GM12878 (cell line): ENCODE measurements at regions not wholly inside any gene's neighbourhood (a gene's known extent, or its start where the extent isn't known, plus 50 kb on each side); places are given as distances from the start of the nearest gene placed in this dataset.

Experiments used
- ATAC-seq: fragments of 200-7000 bp; cut with Tn5 transposase; 3 replicates; pipeline ENCODE4 v1.9.1; 2020; ENCODE audit warnings: mild to moderate bottlenecking, moderate library complexity
- BruUV-seq: library from RNA; stranded (reverse); fragments of 400-500 nt; replicated peaks from 2 replicates; lab custom pipeline; 2021; lab: Mats Ljungman, UMichigan
- CTCF ChIA-PET: fragments of 300-600 bp; sonication (Branson Sonifier 250); formaldehyde crosslinking; extraction: SDS; loops from one replicate; lab custom pipeline; 2021; ENCODE audit warnings: inconsistent platforms; lab: Yijun Ruan, JAX
- POLR2A ChIA-PET: fragments of 350-600 bp; formaldehyde crosslinking; extraction: SDS; loops from one replicate; lab custom pipeline; 2021; ENCODE audit warnings: inconsistent platforms; lab: Charles Lee
- RAD21 ChIA-PET: fragments of 300-600 bp; sonication (Branson Sonifier 250); formaldehyde crosslinking; loops from one replicate; lab custom pipeline; 2023; ENCODE audit warnings: antibody characterized with exemption; ENCODE audit not compliant: unreplicated experiment; lab: Charles Lee
- SMC1A ChIA-PET: fragments of 300-600 bp; sonication (Branson Sonifier 250); formaldehyde crosslinking; loops from one replicate; lab custom pipeline; 2023; ENCODE audit not compliant: unreplicated experiment, uncharacterized antibody; lab: Charles Lee
- DNase-seq: peaks from one replicate; pipeline ENCODE4 v3.0.0-alpha.2; 2011; ENCODE audit warnings: low read depth, low spot score
- FAIRE-seq: peaks from 3 replicates; lab custom pipeline; 2011; peaks lifted over from hg19 to GRCh38; lab: Jason Lieb, UNC
- H2AFZ ChIP-seq: 2 replicates; pipeline ENCODE4 v1.6.0; 2011; ENCODE audit warnings: low read depth, low read length, control low read depth; ENCODE audit not compliant: control insufficient read depth
- H3K27ac ChIP-seq: 2 replicates; pipeline ENCODE4 v1.5.1; 2011; ENCODE audit warnings: control low read depth; ENCODE audit not compliant: control insufficient read depth, insufficient read depth
- H3K27me3 ChIP-seq, 2 experiments: replicated peaks in 1 of 2; 2 replicates each; pipeline versions ENCODE4 v1.6.0 to v1.6.1; 2011; ENCODE audit warnings: low read length in 1 of 2; ENCODE audit not compliant: control insufficient read depth in 2 of 2, insufficient read depth in 2 of 2
- H3K36me3 ChIP-seq, 2 experiments: 2 replicates each; pipeline ENCODE4 v1.5.1; 2011; ENCODE audit warnings: low read length in 1 of 2; ENCODE audit not compliant: control insufficient read depth in 2 of 2, insufficient read depth in 2 of 2
- H3K4me1 ChIP-seq: 2 replicates; pipeline ENCODE4 v1.6.1; 2011; ENCODE audit warnings: mild to moderate bottlenecking, low read length, moderate library complexity, mixed read lengths; ENCODE audit not compliant: control insufficient read depth, insufficient read depth
- H3K4me2 ChIP-seq: 2 replicates; pipeline ENCODE4 v1.6.0; 2011; ENCODE audit warnings: control low read depth; ENCODE audit not compliant: control insufficient read depth, insufficient read depth
- H3K4me3 ChIP-seq: fragments of 200-600 bp; sonication (generic); 2 replicates; pipeline ENCODE4 v1.5.1; 2016
- H3K79me2 ChIP-seq: 2 replicates; pipeline ENCODE4 v1.6.0; 2011; ENCODE audit warnings: low read length; ENCODE audit not compliant: control insufficient read depth, insufficient read depth
- H3K9ac ChIP-seq: 2 replicates; pipeline ENCODE4 v1.8.0; 2011; ENCODE audit warnings: low read length, control low read depth, mixed read lengths; ENCODE audit not compliant: control insufficient read depth, insufficient read depth
- H3K9me3 ChIP-seq: replicated peaks from 3 replicates; pipeline ENCODE4 v1.5.1; 2011; ENCODE audit warnings: mild to moderate bottlenecking, low read length; ENCODE audit not compliant: control insufficient read depth, insufficient read depth
- H4K20me1 ChIP-seq: 2 replicates; pipeline ENCODE4 v1.6.0; 2011; ENCODE audit not compliant: control insufficient read depth, insufficient read depth
- ATF2 ChIP-seq: IDR thresholded peaks from 2 replicates; pipeline ENCODE4 v1.6.1; 2012; ENCODE audit warnings: low read length, inconsistent platforms
- CBX5 ChIP-seq: sonication (generic); IDR thresholded peaks from 2 replicates; pipeline ENCODE4 v1.6.1; 2016; ENCODE audit warnings: low read depth, moderate library complexity, mild to moderate bottlenecking, inconsistent platforms
- E2F8 ChIP-seq: fragments of 450-650 bp; IDR thresholded peaks from 2 replicates; pipeline ENCODE4 v1.6.1; 2018; ENCODE audit warnings: mild to moderate bottlenecking, low read depth, moderate library complexity; ENCODE audit not compliant: partially characterized antibody
- JUND ChIP-seq: IDR thresholded peaks from 2 replicates; pipeline ENCODE4 v1.6.1; 2012; ENCODE audit warnings: low read depth, mild to moderate bottlenecking, low read length, improper control_type of control experiment, moderate library complexity
- KDM1A ChIP-seq: fragments of 200-600 bp; sonication (generic); IDR thresholded peaks from 2 replicates; pipeline ENCODE4 v1.6.1; 2016; ENCODE audit warnings: borderline replicate concordance
- MYC ChIP-seq: IDR thresholded peaks from 2 replicates; pipeline ENCODE4 v1.6.1; 2011; ENCODE audit warnings: mild to moderate bottlenecking, low read length, moderate library complexity, inconsistent platforms; ENCODE audit not compliant: insufficient read depth, insufficient replicate concordance, insufficient read length, severe bottlenecking
- PAX8 ChIP-seq: fragments of 450-650 bp; IDR thresholded peaks from 2 replicates; pipeline ENCODE4 v1.6.1; 2017; ENCODE audit warnings: mild to moderate bottlenecking, moderate library complexity
- POU2F2 ChIP-seq: IDR thresholded peaks from 3 replicates; pipeline ENCODE4 v1.6.1; 2011; ENCODE audit warnings: low read depth, mild to moderate bottlenecking, low read length, borderline replicate concordance
- RELB ChIP-seq: fragments of 450-650 bp; IDR thresholded peaks from 2 replicates; pipeline ENCODE4 v1.6.1; 2017; ENCODE audit warnings: low read depth, mild to moderate bottlenecking, moderate library complexity
- SMARCA5 ChIP-seq: fragments of 450-650 bp; IDR thresholded peaks from 2 replicates; pipeline ENCODE4 v1.6.1; 2017; ENCODE audit warnings: mild to moderate bottlenecking
- STAT1 ChIP-seq: fragments of 450-650 bp; conservative IDR thresholded peaks from 2 replicates; pipeline ENCODE4 v1.6.1; 2014; ENCODE audit warnings: antibody characterized with exemption, mild to moderate bottlenecking
- TBL1XR1 ChIP-seq: IDR thresholded peaks from 2 replicates; pipeline ENCODE4 v1.6.1; 2012; ENCODE audit warnings: low read depth, low read length, improper control_type of control experiment
- TCF3 ChIP-seq: IDR thresholded peaks from 2 replicates; pipeline ENCODE4 v1.6.1; 2012; ENCODE audit warnings: low read depth, mild to moderate bottlenecking, low read length, borderline replicate concordance; ENCODE audit not compliant: insufficient read depth
- ZNF687 ChIP-seq: fragments of 450-650 bp; IDR thresholded peaks from 2 replicates; pipeline ENCODE4 v1.6.1; 2017; ENCODE audit warnings: mild to moderate bottlenecking, moderate library complexity
- ZZZ3 ChIP-seq: IDR thresholded peaks from 2 replicates; pipeline ENCODE4 v1.6.1; 2011; ENCODE audit warnings: low read depth; ENCODE audit not compliant: control insufficient read depth, insufficient read length
- WGBS: methylation state at CpG from one replicate; pipeline ENCODE4 v1.1.6; 2016; ENCODE audit warnings: low lambda C conversion rate; ENCODE audit not compliant: insufficient replicate concordance, insufficient coverage; ENCODE audit errors: missing lambda C conversion rate; 5-methylcytosine and 5-hydroxymethylcytosine counted together
- in situ Hi-C: fragments of 300-500 bp; cut with MboI; formaldehyde crosslinking; loops from 9 replicates; pipeline ENCODE4 v1.14.3; 2018; ENCODE audit warnings: mixed read lengths
- intact Hi-C: fragments of 100-400 bp; cut with micrococcal nuclease; formaldehyde crosslinking; loops from one replicate; pipeline ENCODE4 v1.14.2; 2022; ENCODE audit not compliant: unreplicated experiment

GRCh38 chr13:111645198-111645597 lies 324.8 kb downstream of the TEX29 start:
- ChIA-PET POLR2A (no interaction called here), CTCF (no interaction called here), SMC1A (no interaction called here), RAD21 (no interaction called here)
- Histone ChIP-seq H3K9me3 (no peaks in the 10 kb centered on the region), H3K79me2 (no peaks in the 10 kb centered on the region), H2AFZ (no peak overlapping the region), H3K36me3 (no peaks in the 10 kb centered on the region), H3K27ac (no peak overlapping the region), H3K27me3 (no peaks in the 10 kb centered on the region), H3K4me3 (no peak overlapping the region), H4K20me1 (no peaks in the 10 kb centered on the region), H3K9ac (no peak overlapping the region), H3K4me2 (no peak overlapping the region), H3K4me1 (no peaks in the 10 kb centered on the region)
- in situ Hi-C loops, result no loop called here
- BruUV-seq, result no TSS peak
- no peak for DNase-seq
- no peak for ATAC-seq
- WGBS, result 71% methylated on average over 12 of the region's 12 CpGs
- intact Hi-C loops, result no loop called here
- FAIRE-seq, result no peak
- TF ChIP-seq E2F8, result no peak
- TF ChIP-seq ZNF687, result no peak
- no peak for TF ChIP-seq SMARCA5
- TF ChIP-seq PAX8, result no peak
- no peak for TF ChIP-seq TCF3
- TF ChIP-seq STAT1, result no peak
- no peak for TF ChIP-seq TBL1XR1
- TF ChIP-seq CBX5, result no peak
- TF ChIP-seq JUND, result no peak
- no peak for TF ChIP-seq ATF2
- no peak for TF ChIP-seq MYC
- TF ChIP-seq POU2F2, result no peak
- no peak for TF ChIP-seq KDM1A
- no peak for TF ChIP-seq RELB
- TF ChIP-seq ZZZ3, result no peak
